SU-DHL-6 (cell line): ENCODE measurements at regions not wholly inside any gene's neighbourhood (a gene's known extent, or its start where the extent isn't known, plus 50 kb on each side); places are given as distances from the start of the nearest gene placed in this dataset.
"Not testable (repeated sequence)": the region's sequence is repeated elsewhere in the genome, so short reads cannot be mapped to it uniquely, and the experiment has no call there.

ENCODE experiments used
- EZH2phosphoT487 ChIP-seq: fragments of 200-600 bp; sonication (generic), shearing (Covaris generic); conservative IDR thresholded peaks from 2 replicates; pipeline ENCODE4 v1.6.1; 2018; ENCODE audit warnings: mild to moderate bottlenecking, antibody characterized with exemption, low read length, moderate library complexity, mixed read lengths
- TF ChIP-seq, protein P1 (sequence below): fragments of 200-600 bp; sonication (generic); IDR thresholded peaks from one replicate; pipeline ENCODE4 v1.5.1; 2017; ENCODE audit warnings: antibody characterized with exemption, mild to moderate bottlenecking, low read length, moderate library complexity; ENCODE audit not compliant: insufficient read depth, poor library complexity, severe bottlenecking

DNA sequence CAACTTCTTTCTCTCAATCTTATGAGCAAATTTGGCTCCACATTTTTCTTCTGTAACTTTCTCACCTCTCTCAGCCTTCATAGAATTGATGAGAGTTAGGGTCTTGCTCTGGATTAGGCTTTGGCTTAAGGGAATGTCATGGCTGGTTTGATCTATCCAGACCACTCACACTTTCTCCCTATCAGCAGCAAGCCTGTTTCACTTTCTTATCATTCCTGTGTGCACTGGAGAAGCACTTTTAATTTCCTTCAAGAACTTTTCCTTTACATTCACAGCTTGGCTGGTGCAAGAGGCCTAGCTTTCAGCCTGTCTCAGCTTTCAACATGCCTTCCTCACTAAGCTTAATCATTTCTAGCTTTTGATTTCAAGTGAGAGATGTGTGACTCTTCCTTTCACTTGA, 134.5 kb upstream of the FZD8 start:
- TF ChIP-seq, protein P1, sequence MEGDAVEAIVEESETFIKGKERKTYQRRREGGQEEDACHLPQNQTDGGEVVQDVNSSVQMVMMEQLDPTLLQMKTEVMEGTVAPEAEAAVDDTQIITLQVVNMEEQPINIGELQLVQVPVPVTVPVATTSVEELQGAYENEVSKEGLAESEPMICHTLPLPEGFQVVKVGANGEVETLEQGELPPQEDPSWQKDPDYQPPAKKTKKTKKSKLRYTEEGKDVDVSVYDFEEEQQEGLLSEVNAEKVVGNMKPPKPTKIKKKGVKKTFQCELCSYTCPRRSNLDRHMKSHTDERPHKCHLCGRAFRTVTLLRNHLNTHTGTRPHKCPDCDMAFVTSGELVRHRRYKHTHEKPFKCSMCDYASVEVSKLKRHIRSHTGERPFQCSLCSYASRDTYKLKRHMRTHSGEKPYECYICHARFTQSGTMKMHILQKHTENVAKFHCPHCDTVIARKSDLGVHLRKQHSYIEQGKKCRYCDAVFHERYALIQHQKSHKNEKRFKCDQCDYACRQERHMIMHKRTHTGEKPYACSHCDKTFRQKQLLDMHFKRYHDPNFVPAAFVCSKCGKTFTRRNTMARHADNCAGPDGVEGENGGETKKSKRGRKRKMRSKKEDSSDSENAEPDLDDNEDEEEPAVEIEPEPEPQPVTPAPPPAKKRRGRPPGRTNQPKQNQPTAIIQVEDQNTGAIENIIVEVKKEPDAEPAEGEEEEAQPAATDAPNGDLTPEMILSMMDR, result not testable (repeated sequence)
- not testable (repeated sequence) for TF ChIP-seq EZH2phosphoT487
